ENCODE measurements at regions not wholly inside any gene's neighbourhood (a gene's known extent, or its start where the extent isn't known, plus 50 kb on each side); places are given as distances from the start of the nearest gene placed in this dataset.

- H3K4me3 ChIP-seq (ENCODE audit: low read depth, low read length), result no peak overlapping the region
Measured at GRCh38 chr2:52964916-52965530, 802.6 kb upstream of the CHAC2 start.

GRCh38 chr2:52961403-52961802 is 806.2 kb upstream of the CHAC2 start:
- TF ChIP-seq CTCF (IDR thresholded peaks at IDR 0.05; ENCODE audit: low read depth, low read length), result no peak

More at GRCh38 chr2:52964916-52965530, 802.6 kb upstream of the CHAC2 start:
- TF ChIP-seq CTCF (IDR thresholded peaks at IDR 0.05; ENCODE audit: low read depth, low read length), result no peak

GRCh38 chr2:52960881-52961280 is 806.7 kb upstream of the CHAC2 start:
- no peak overlapping the region for H3K4me3 ChIP-seq (ENCODE audit: low read depth, low read length)
- no peak for TF ChIP-seq CTCF (IDR thresholded peaks at IDR 0.05; ENCODE audit: low read depth, low read length)

More at GRCh38 chr2:52961403-52961802, 806.2 kb upstream of the CHAC2 start:
- no peak overlapping the region for H3K4me3 ChIP-seq (ENCODE audit: low read depth, low read length)

- TF ChIP-seq CTCF (IDR thresholded peaks at IDR 0.05; ENCODE audit: low read depth, low read length), result no peak
- no peak overlapping the region for H3K4me3 ChIP-seq (ENCODE audit: low read depth, low read length)
Measured at GRCh38 chr2:52959801-52960200, 807.8 kb upstream of the CHAC2 start.

- no peak for TF ChIP-seq CTCF (IDR thresholded peaks at IDR 0.05; ENCODE audit: low read depth, low read length)
- no peak overlapping the region for H3K4me3 ChIP-seq (ENCODE audit: low read depth, low read length)
Measured at GRCh38 chr2:52956766-52957165, 810.8 kb upstream of the CHAC2 start.

- no peak for TF ChIP-seq CTCF (IDR thresholded peaks at IDR 0.05; ENCODE audit: low read depth, low read length)
- no peak overlapping the region for H3K4me3 ChIP-seq (ENCODE audit: low read depth, low read length)
Measured at GRCh38 chr2:52956118-52956517, 811.5 kb upstream of the CHAC2 start.

- H3K4me3 ChIP-seq (ENCODE audit: low read depth, low read length), result no peak overlapping the region
- TF ChIP-seq CTCF (IDR thresholded peaks at IDR 0.05; ENCODE audit: low read depth, low read length), result no peak
Measured at GRCh38 chr2:52955079-52955478, 812.5 kb upstream of the CHAC2 start.
